ENCODE measurements at regions not wholly inside any gene's neighbourhood (a gene's known extent, or its start where the extent isn't known, plus 50 kb on each side); places are given as distances from the start of the nearest gene placed in this dataset.
"Not testable (repeated sequence)": the region's sequence is repeated elsewhere in the genome, so short reads cannot be mapped to it uniquely, and the experiment has no call there.

- peak; percentile 76 for DNase-seq (ENCODE audit: low spot score)
- Histone ChIP-seq H3K4me1 (ENCODE audit: insufficient read depth, low read length, poor library complexity, severe bottlenecking) (peaks cover 9% of the 10 kb centered on the region), H3K36me3 (ENCODE audit: insufficient read depth, low read length, poor library complexity, severe bottlenecking) (no peaks in the 10 kb centered on the region), H3K27me3 (replicated peaks; ENCODE audit: insufficient read depth, low read depth, low read length, poor library complexity) (no peaks in the 10 kb centered on the region), H3K27ac (ENCODE audit: low read depth, low read length, poor library complexity, severe bottlenecking) (no peak overlapping the region), H3K4me3 (ENCODE audit: low read depth, low read length, poor library complexity, severe bottlenecking) (peak overlapping the region; percentile 8), H3K9me3 (ENCODE audit: low read depth, low read length, poor library complexity, severe bottlenecking) (no peaks in the 10 kb centered on the region)
- intact Hi-C loops (cut with micrococcal nuclease; ENCODE audit: unreplicated experiment) = loop anchor here (2.0 to 10.0 kb wide), 6 partner anchors 97 to 779 kb away; a partner anchor contains a TSS
- BruUV-seq (replicated peaks) = no TSS peak
- ChIA-PET POLR2A (ENCODE audit: low non-redundant PET) (no interaction called here), CTCF (no interaction called here)
- TF ChIP-seq CTCF (conservative IDR thresholded peaks at IDR 0.05; ENCODE audit: low read depth, low read length) (peak; percentile 70), EZH2 (IDR thresholded peaks at IDR 0.05; ENCODE audit: borderline replicate concordance, low read depth, low read length, poor library complexity, severe bottlenecking) (no peak)
Measured at GRCh38 chr6:28683945-28684538, 158.4 kb downstream of the GPX5 start.

- peak; percentile 35 for DNase-seq (ENCODE audit: low spot score)
- H3K4me1 ChIP-seq (ENCODE audit: insufficient read depth, low read length, poor library complexity, severe bottlenecking); H3K36me3 ChIP-seq (ENCODE audit: insufficient read depth, low read length, poor library complexity, severe bottlenecking); BruUV-seq (replicated peaks); POLR2A ChIA-PET (ENCODE audit: low non-redundant PET); H3K27ac ChIP-seq (ENCODE audit: low read depth, low read length, poor library complexity, severe bottlenecking); H3K27me3 ChIP-seq (replicated peaks; ENCODE audit: insufficient read depth, low read depth, low read length, poor library complexity); H3K9me3 ChIP-seq (ENCODE audit: low read depth, low read length, poor library complexity, severe bottlenecking): not testable (repeated sequence)
- H3K4me3 ChIP-seq (ENCODE audit: low read depth, low read length, poor library complexity, severe bottlenecking) = peak overlapping the region; percentile 32
- intact Hi-C loops (cut with micrococcal nuclease; ENCODE audit: unreplicated experiment) = loop anchor here (1.0 to 10.0 kb wide), 3 partner anchors 189 to 781 kb away; no protein-coding TSS in a partner anchor
- CTCF ChIA-PET = interaction anchor here (0.7 kb wide), 1 partner anchor 12 kb away, joined by 3 read pairs; no protein-coding TSS in a partner anchor
Measured at GRCh38 chr6:28685960-28686359, 160.3 kb downstream of the GPX5 start.

GRCh38 chr6:28686446-28687027 is 160.9 kb downstream of the GPX5 start:
- peak overlapping the region; percentile 32 for H3K4me3 ChIP-seq (ENCODE audit: low read depth, low read length, poor library complexity, severe bottlenecking)
- H3K36me3 ChIP-seq (ENCODE audit: insufficient read depth, low read length, poor library complexity, severe bottlenecking); CTCF ChIA-PET; POLR2A ChIA-PET (ENCODE audit: low non-redundant PET); H3K27me3 ChIP-seq (replicated peaks; ENCODE audit: insufficient read depth, low read depth, low read length, poor library complexity); H3K4me1 ChIP-seq (ENCODE audit: insufficient read depth, low read length, poor library complexity, severe bottlenecking); BruUV-seq (replicated peaks); H3K27ac ChIP-seq (ENCODE audit: low read depth, low read length, poor library complexity, severe bottlenecking); H3K9me3 ChIP-seq (ENCODE audit: low read depth, low read length, poor library complexity, severe bottlenecking): not testable (repeated sequence)
- intact Hi-C loops (cut with micrococcal nuclease; ENCODE audit: unreplicated experiment) = loop anchor here (1.0 to 10.0 kb wide), 2 partner anchors 330 to 782 kb away; no protein-coding TSS in a partner anchor
- DNase-seq (ENCODE audit: low spot score) = peak; percentile 77
- TF ChIP-seq CTCF (conservative IDR thresholded peaks at IDR 0.05; ENCODE audit: low read depth, low read length) = peak; percentile 63

GRCh38 chr6:28687309-28687981 is 161.8 kb downstream of the GPX5 start:
- H3K27ac ChIP-seq (ENCODE audit: low read depth, low read length, poor library complexity, severe bottlenecking); H3K9me3 ChIP-seq (ENCODE audit: low read depth, low read length, poor library complexity, severe bottlenecking); H3K4me1 ChIP-seq (ENCODE audit: insufficient read depth, low read length, poor library complexity, severe bottlenecking); H3K27me3 ChIP-seq (replicated peaks; ENCODE audit: insufficient read depth, low read depth, low read length, poor library complexity); POLR2A ChIA-PET (ENCODE audit: low non-redundant PET); H3K4me3 ChIP-seq (ENCODE audit: low read depth, low read length, poor library complexity, severe bottlenecking); BruUV-seq (replicated peaks); DNase-seq (ENCODE audit: low spot score); H3K36me3 ChIP-seq (ENCODE audit: insufficient read depth, low read length, poor library complexity, severe bottlenecking): not testable (repeated sequence)
- intact Hi-C loops (cut with micrococcal nuclease; ENCODE audit: unreplicated experiment) = loop anchor here (10.0 kb wide), 1 partner anchor 783 kb away; no protein-coding TSS in a partner anchor
- CTCF ChIA-PET = interaction anchor here (0.5 kb wide), 1 partner anchor 1060 kb away, joined by 3 read pairs; no protein-coding TSS in a partner anchor

- H3K27me3 ChIP-seq (replicated peaks; ENCODE audit: insufficient read depth, low read depth, low read length, poor library complexity); H3K27ac ChIP-seq (ENCODE audit: low read depth, low read length, poor library complexity, severe bottlenecking); intact Hi-C loops (cut with micrococcal nuclease; ENCODE audit: unreplicated experiment); H3K4me1 ChIP-seq (ENCODE audit: insufficient read depth, low read length, poor library complexity, severe bottlenecking); H3K36me3 ChIP-seq (ENCODE audit: insufficient read depth, low read length, poor library complexity, severe bottlenecking); CTCF ChIA-PET; POLR2A ChIA-PET (ENCODE audit: low non-redundant PET); H3K9me3 ChIP-seq (ENCODE audit: low read depth, low read length, poor library complexity, severe bottlenecking); H3K4me3 ChIP-seq (ENCODE audit: low read depth, low read length, poor library complexity, severe bottlenecking); DNase-seq (ENCODE audit: low spot score); BruUV-seq (replicated peaks): not testable (repeated sequence)
Measured at GRCh38 chr6:28691991-28692390, 166.3 kb downstream of the GPX5 start.
